NCI-H2196 (cell line): ENCODE measurements at regions not wholly inside any gene's neighbourhood (a gene's known extent, or its start where the extent isn't known, plus 50 kb on each side); places are given as distances from the start of the nearest gene placed in this dataset.

Source experiments
- DNase-seq: peaks from one replicate; lab custom pipeline; 2025; ENCODE audit not compliant: unreplicated experiment; lab: John Stamatoyannopoulos, UW

DNA sequence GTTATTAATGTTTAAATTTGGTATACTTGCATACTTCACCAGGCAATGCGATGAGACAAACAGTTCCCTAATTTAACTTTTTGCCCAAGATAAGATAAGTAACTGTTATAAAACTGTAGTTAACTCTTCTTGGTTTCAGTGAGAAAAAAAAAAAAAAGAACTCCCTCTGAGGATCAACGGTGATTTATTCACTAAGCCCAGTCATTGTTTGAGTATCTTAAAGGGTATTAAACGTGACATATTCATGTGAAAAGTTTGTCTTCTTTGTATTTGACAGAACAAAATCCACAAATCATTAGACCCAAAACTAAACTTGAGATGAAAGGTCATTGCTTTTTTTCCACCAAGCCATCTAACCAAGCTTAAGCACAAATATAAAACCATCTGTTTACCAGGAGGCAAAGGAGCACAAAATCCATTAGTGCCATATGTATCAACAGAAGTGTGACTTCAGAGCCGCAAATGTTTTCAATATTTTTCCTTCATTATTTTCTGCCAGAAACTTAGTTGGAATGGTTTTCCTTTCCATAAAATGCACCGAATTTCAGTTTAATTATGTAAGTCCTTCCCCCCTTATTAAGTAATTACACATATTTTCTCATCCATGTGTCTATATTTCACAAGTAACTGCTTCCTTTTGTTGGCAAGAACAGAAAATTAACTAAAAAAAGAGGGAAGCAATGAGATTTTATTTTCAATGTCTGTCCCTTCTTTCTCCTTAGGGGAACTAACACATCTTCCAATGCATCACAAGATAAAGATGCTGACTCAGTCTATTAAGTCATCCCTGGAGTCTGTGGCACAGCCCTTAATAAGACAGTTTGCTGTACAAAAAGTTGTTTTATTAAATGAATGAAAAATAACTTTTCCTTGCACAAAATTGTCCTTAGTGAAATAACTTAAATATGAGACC is 92.2 kb upstream of the RAP2B start:
- no peak for DNase-seq

GRCh38 chr3:153070511-153070868 is 91.5 kb upstream of the RAP2B start:
- DNase-seq, result no peak

DNA sequence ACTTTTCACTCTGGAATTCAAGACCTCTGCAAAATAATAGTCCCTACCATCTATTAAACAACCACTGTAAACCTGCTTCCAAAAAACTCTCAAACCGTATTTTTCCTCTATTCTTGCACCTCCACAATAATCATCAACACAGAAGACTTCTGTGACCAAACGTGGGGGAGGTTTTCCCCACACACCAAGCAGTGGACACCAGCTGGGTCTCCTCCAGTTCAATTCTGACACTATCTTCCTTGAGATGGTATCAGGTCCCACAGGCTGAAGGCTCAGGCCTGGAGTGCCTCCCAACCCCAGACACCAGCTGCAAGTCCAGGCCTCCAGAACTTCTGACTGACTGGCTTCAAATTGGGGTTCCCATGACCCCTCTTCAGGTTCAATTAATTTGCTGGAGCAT is 89.6 kb upstream of the RAP2B start:
- no peak for DNase-seq

- no peak for DNase-seq
Observed at GRCh38 chr3:153072856-153073255, 89.2 kb upstream of the RAP2B start.

DNA sequence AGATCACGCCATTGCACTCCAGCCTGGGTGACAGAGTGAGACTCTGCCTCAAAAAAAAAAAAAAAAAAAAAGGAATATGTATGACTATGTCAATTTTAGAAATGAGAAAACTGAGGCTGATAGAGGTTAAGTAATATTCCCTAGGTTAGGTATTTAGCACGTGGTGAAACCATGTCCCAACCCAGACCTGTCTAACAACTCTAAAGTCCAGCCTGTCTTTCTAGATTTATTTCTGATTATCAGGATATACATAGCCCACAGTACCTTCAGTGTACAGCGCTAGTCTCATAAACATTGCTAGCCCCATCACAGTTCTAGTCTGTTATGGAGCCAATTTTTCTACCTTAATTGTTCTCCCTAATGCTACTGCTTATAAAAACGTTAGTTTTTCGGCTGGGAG is 88.4 kb upstream of the RAP2B start:
- DNase-seq, result no peak

- no peak for DNase-seq
Observed at GRCh38 chr3:153078826-153079225, 83.2 kb upstream of the RAP2B start.

DNA sequence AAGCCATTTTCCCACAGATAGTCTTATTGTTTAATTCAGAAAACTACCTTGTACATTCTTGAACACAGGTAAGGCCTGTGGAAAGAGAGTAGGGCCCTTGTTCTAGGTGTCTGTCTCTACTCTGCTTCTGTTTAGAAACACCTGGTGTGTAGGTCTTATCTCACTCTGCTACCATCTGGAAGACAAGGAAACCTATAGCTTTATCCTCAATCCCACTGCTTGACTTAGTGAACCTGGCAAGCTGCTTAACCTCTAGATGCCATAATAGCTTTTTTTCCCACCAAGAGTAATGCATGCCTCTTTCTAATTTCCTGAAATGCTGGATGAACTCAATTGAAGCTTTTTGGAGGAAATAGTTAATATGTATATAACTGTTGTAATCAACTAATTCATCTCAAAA is 82.6 kb upstream of the RAP2B start:
- no peak for DNase-seq

GRCh38 chr3:153080778-153081240 is 81.2 kb upstream of the RAP2B start:
- no peak for DNase-seq

GRCh38 chr3:153084431-153084830 is 77.6 kb upstream of the RAP2B start:
- DNase-seq, result no peak

GRCh38 chr3:153087595-153088566 is 74.1 kb upstream of the RAP2B start:
- no peak for DNase-seq

DNA sequence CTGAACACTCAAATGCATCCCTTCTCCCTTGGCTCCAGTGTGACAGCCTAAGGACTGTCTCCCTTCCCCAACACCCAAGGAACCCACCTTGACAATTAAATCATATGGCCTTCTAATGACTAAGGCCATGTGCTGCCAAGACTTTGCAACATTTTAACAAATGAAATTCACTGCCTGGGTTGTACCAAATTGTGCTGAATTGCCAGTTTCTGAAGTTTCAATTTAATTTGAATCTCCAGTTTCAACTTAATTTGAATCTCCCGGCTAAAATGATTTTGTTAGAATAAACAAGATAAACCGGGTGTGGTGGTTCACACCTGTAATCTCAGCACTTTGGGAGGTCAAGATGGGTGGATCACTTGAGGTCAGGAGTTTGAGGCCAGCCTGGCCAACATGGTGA is 72.4 kb upstream of the RAP2B start:
- no peak for DNase-seq

DNA sequence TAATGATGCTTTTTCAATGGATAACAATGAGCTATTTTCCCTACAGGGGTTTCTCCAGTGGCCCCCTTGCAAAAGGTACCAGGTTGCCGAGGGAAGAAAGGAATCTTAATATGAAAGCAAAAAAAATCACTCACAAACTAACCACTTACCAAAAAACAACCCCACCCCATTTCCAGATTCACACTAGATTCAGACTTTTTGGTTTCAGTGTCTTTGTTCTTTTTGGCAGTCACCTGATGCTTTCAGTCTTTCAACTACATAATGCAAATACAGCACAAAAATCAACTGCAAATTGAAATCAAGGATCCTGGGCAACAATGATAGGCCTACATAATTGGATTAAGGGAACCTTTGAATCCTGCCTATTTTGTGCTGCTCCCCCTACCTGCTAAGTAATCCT is 71.1 kb upstream of the RAP2B start:
- DNase-seq, result no peak

DNA sequence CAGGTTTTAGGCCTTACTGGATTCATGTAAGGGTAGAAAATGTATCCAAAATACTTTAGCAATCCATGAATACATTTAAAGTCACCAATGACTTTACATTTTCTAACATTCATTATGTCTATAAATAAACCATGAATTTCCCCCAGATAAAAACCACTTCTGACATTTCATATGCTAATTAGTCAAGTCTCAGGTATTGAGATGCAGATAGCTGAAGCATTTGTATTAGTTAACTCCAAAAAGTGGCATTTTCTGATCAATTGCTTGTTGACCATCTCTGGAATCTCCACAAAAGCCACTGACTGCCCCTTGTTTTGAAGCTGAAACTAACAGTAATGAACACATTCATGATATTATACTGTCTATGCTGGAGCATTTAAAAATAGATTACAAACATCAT is 68.4 kb upstream of the RAP2B start:
- DNase-seq, result no peak

DNA sequence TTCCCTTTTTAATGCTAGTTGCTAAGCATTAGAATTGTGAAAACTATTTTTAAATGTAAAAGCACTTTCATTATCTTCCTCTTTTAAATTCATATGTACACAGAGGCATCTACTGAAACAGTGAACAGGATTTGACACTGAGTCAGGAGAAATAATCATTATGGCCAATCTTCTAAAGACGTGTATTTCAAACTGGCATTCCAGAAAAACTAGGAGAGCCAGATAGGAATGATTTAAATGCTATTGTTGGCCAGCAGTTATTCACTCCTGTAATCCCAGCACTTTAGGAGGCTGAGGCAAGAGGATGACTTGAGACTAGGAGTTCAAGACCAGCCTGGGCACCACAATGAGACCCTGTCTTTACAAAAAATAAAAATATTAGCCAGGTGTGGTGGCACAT is 67.6 kb upstream of the RAP2B start:
- DNase-seq, result no peak

GRCh38 chr3:153095441-153095840 is 66.6 kb upstream of the RAP2B start:
- DNase-seq, result no peak

GRCh38 chr3:153096731-153097131 is 65.3 kb upstream of the RAP2B start:
- DNase-seq, result no peak

GRCh38 chr3:153097213-153097612 is 64.8 kb upstream of the RAP2B start:
- DNase-seq, result no peak

DNA sequence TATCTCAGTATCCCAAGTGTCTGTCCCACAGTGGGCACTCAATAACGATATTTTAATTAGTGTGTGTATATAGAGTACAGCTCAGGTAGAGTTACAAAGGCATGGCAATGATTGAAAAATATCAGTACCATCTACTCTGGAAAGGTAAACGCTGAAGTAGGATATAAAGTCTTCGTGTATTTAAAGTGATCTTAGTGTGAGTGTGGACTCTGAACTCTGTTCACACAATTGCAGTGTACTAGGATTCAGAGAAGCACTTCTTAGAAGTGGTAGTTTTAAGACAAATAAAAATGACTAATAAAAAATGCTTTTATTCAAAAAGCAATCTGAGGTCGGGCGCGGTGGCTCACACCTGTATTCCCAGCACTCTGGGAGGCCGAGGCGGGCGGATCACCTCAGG is 62.9 kb upstream of the RAP2B start:
- no peak for DNase-seq

- no peak for DNase-seq
Observed at GRCh38 chr3:153103406-153103945, 58.5 kb upstream of the RAP2B start.

- no peak for DNase-seq
Observed at GRCh38 chr3:153110041-153110440, 52.0 kb upstream of the RAP2B start.

- no peak for DNase-seq
Observed at GRCh38 chr3:153111016-153111415, 51.0 kb upstream of the RAP2B start.
